ENCODE measurements at regions not wholly inside any gene's neighbourhood (a gene's known extent, or its start where the extent isn't known, plus 50 kb on each side); places are given as distances from the start of the nearest gene placed in this dataset.

DNA sequence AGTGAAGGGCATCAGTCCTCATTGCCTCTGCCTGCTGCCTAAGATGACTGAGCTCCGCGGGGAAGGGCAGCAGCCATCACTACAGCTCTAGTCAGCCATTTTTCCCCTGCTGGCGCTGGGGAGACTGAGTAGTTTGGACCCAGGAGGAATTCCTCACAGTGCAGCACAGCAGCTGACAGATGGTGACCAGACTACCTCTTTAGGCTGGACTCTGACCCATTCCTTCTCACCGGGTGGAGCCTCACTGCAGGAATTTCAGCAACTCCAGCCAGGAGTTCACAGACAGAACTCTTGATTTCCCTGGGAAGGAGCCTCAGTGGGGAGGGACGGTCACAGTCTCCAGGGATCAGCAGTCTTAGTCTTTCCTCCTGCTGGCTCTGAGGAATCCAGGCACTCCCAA, 492.0 kb upstream of the MMS22L start:
- TF ChIP-seq POLR2A (IDR thresholded peaks at IDR 0.05; ENCODE audit: low read depth, low read length) (no peak), TAF1 (IDR thresholded peaks at IDR 0.05; ENCODE audit: low read depth, low read length) (no peak)
